Endothelial cell (in vitro differentiated cells): ENCODE measurements at regions not wholly inside any gene's neighbourhood (a gene's known extent, or its start where the extent isn't known, plus 50 kb on each side); places are given as distances from the start of the nearest gene placed in this dataset.

Experiments
- DNase-seq: peaks from one replicate; pipeline ENCODE4 v3.0.0; 2021; ENCODE audit warnings: low spot score
- H3K27ac Mint-ChIP-seq: one replicate; pipeline ENCODE4 v1.8.0; 2021; ENCODE audit warnings: mixed read lengths, inconsistent platforms; ENCODE audit not compliant: unreplicated experiment
- H3K27me3 Mint-ChIP-seq: one replicate; pipeline ENCODE4 v1.8.0; 2021; ENCODE audit warnings: mild to moderate bottlenecking, moderate library complexity, mixed read lengths, inconsistent platforms; ENCODE audit not compliant: unreplicated experiment
- H3K36me3 Mint-ChIP-seq: one replicate; pipeline ENCODE4 v1.8.0; 2021; ENCODE audit warnings: mild to moderate bottlenecking, low read depth, mixed read lengths, inconsistent platforms; ENCODE audit not compliant: unreplicated experiment
- H3K4me1 Mint-ChIP-seq: one replicate; pipeline ENCODE4 v1.8.0; 2021; ENCODE audit warnings: mild to moderate bottlenecking, mixed read lengths, inconsistent platforms; ENCODE audit not compliant: unreplicated experiment
- H3K4me3 Mint-ChIP-seq: one replicate; pipeline ENCODE4 v1.8.0; 2021; ENCODE audit warnings: mild to moderate bottlenecking, mixed read lengths, inconsistent platforms; ENCODE audit not compliant: unreplicated experiment
- H3K9me3 Mint-ChIP-seq: one replicate; pipeline ENCODE4 v1.8.0; 2021; ENCODE audit warnings: mixed read lengths, inconsistent platforms; ENCODE audit not compliant: unreplicated experiment
- CTCF ChIP-seq: fragments of 200-600 bp; sonication (generic); IDR thresholded peaks from one replicate; pipeline ENCODE4 v1.5.0; 2021; ENCODE audit warnings: antibody characterized with exemption; ENCODE audit not compliant: unreplicated experiment

GRCh38 chr4:53924333-53925049 lies 139.9 kb downstream of the CHIC2 start:
- no peak overlapping the region for H3K4me3 Mint-ChIP-seq
- no peak for DNase-seq
- no peak overlapping the region for H3K27ac Mint-ChIP-seq
- H3K9me3 Mint-ChIP-seq: no peaks in the 10 kb centered on the region
- peaks cover 3% of the 10 kb centered on the region for H3K27me3 Mint-ChIP-seq
- no peak for TF ChIP-seq CTCF
- no peaks in the 10 kb centered on the region for H3K36me3 Mint-ChIP-seq
- peaks cover 13% of the 10 kb centered on the region for H3K4me1 Mint-ChIP-seq

- Mint-ChIP-seq H3K36me3 (no peaks in the 10 kb centered on the region), H3K27ac (no peak overlapping the region), H3K4me1 (peaks cover 15% of the 10 kb centered on the region), H3K4me3 (no peak overlapping the region), H3K9me3 (no peaks in the 10 kb centered on the region), H3K27me3 (peaks cover 1% of the 10 kb centered on the region)
- no peak for TF ChIP-seq CTCF
- DNase-seq: no peak
These were observed 140.5 kb downstream of the CHIC2 start for GRCh38 chr4:53923921-53924320.

GRCh38 chr4:53921856-53922255 lies 142.5 kb downstream of the CHIC2 start:
- Mint-ChIP-seq H3K27me3 (peaks cover 3% of the 10 kb centered on the region), H3K36me3 (no peaks in the 10 kb centered on the region), H3K4me1 (peaks cover 15% of the 10 kb centered on the region), H3K4me3 (no peak overlapping the region), H3K9me3 (no peaks in the 10 kb centered on the region), H3K27ac (no peak overlapping the region)
- TF ChIP-seq CTCF: no peak
- no peak for DNase-seq

GRCh38 chr4:53920883-53921282 lies 143.5 kb downstream of the CHIC2 start:
- TF ChIP-seq CTCF: no peak
- no peaks in the 10 kb centered on the region for H3K9me3 Mint-ChIP-seq
- H3K27me3 Mint-ChIP-seq: peaks cover 3% of the 10 kb centered on the region
- H3K4me3 Mint-ChIP-seq: no peak overlapping the region
- H3K36me3 Mint-ChIP-seq: no peaks in the 10 kb centered on the region
- no peak overlapping the region for H3K27ac Mint-ChIP-seq
- DNase-seq: no peak
- peaks cover 15% of the 10 kb centered on the region for H3K4me1 Mint-ChIP-seq

- peaks cover 3% of the 10 kb centered on the region for H3K27me3 Mint-ChIP-seq
- no peaks in the 10 kb centered on the region for H3K9me3 Mint-ChIP-seq
- no peak for TF ChIP-seq CTCF
- H3K4me1 Mint-ChIP-seq: peaks cover 15% of the 10 kb centered on the region
- H3K27ac Mint-ChIP-seq: no peak overlapping the region
- H3K36me3 Mint-ChIP-seq: no peaks in the 10 kb centered on the region
- no peak overlapping the region for H3K4me3 Mint-ChIP-seq
- peak; percentile 11 for DNase-seq
These were observed 144.3 kb downstream of the CHIC2 start for GRCh38 chr4:53920116-53920515.
